ENCODE measurements at regions not wholly inside any gene's neighbourhood (a gene's known extent, or its start where the extent isn't known, plus 50 kb on each side); places are given as distances from the start of the nearest gene placed in this dataset.

DNA sequence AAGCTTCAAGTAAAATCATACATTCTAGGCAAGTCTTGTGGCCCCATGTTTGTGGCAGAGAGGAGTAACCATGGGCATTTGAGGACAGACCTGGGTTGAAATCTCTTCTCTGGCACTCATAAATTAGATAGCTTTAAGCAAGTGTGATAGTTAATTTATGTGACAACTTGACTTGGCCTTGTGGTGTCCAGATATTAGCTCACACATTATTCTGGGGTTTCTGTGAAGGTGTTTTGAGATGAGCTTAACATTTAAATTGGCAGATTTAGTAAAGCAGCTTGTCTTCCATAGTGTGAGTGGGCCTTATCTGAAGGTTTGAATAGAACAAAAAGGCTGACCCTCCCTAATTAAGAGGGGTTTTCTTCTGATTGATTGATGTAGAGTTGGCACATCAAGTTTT, 161.4 kb upstream of the SPRY2 start:
- no peak overlapping the region for H3K23ac ChIP-seq (ENCODE audit: low read depth, low read length)
- H4K5ac ChIP-seq (ENCODE audit: low read depth, low read length) = no peak overlapping the region
- H3K18ac ChIP-seq (ENCODE audit: low read depth, low read length) = no peak overlapping the region
- no peak overlapping the region for H2BK20ac ChIP-seq (ENCODE audit: low read depth, low read length)
- no peak overlapping the region for H3K4ac ChIP-seq (ENCODE audit: low read depth, low read length)
- no peak overlapping the region for H2AK9ac ChIP-seq (replicated peaks; ENCODE audit: low read depth, low read length, poor library complexity)
- no peaks in the 10 kb centered on the region for H3K27me3 ChIP-seq (ENCODE audit: control insufficient read depth, insufficient read depth, low read length)
- no peaks in the 10 kb centered on the region for H3K79me1 ChIP-seq (ENCODE audit: low read depth in 1 of 2, low read length in 2 of 2)
- in situ Hi-C loops (cut with MboI; ENCODE audit: low sequenced_read_pairs) (no loop called here), intact Hi-C loops (cut with micrococcal nuclease) (no loop called here), dilution Hi-C loops (cut with HindIII; ENCODE audit: low sequenced_read_pairs, unreplicated experiment) (no loop called here)
- POLR2A ChIA-PET (ENCODE audit: unreplicated experiment) = no interaction called here
- no peak overlapping the region for H3K56ac ChIP-seq (ENCODE audit: extremely low read depth, insufficient read depth, low read length)
- no peaks in the 10 kb centered on the region for H3K4me1 ChIP-seq (ENCODE audit: control insufficient read depth, insufficient read depth, low read length)
- H2BK5ac ChIP-seq (ENCODE audit: low read depth, low read length, poor library complexity, severe bottlenecking) = no peak overlapping the region
- H2AFZ ChIP-seq (replicated peaks; ENCODE audit: low read length, poor library complexity) = no peak overlapping the region
- H3K36me3 ChIP-seq (ENCODE audit: control insufficient read depth, insufficient read depth, low read length) = no peaks in the 10 kb centered on the region
- no peaks in the 10 kb centered on the region for H4K20me1 ChIP-seq (ENCODE audit: insufficient read depth, low read length)
- H4K8ac ChIP-seq (ENCODE audit: low read depth in 2 of 2, low read length in 2 of 2) = no peak overlapping the region
- no peaks in the 10 kb centered on the region for H3K9me1 ChIP-seq (ENCODE audit: insufficient read depth, low read length)
- no peak overlapping the region for H2AK5ac ChIP-seq (ENCODE audit: low read depth, low read length)
- H3K14ac ChIP-seq (replicated peaks; ENCODE audit: low read depth, low read length) = no peak overlapping the region
- H2BK120ac ChIP-seq (ENCODE audit: low read depth, low read length) = no peak overlapping the region
- DNase-seq = no peak
- no peak overlapping the region for H2BK15ac ChIP-seq (ENCODE audit: low read depth, low read length)
- TF ChIP-seq, protein P1, sequence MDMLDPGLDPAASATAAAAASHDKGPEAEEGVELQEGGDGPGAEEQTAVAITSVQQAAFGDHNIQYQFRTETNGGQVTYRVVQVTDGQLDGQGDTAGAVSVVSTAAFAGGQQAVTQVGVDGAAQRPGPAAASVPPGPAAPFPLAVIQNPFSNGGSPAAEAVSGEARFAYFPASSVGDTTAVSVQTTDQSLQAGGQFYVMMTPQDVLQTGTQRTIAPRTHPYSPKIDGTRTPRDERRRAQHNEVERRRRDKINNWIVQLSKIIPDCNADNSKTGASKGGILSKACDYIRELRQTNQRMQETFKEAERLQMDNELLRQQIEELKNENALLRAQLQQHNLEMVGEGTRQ (IDR thresholded peaks at IDR 0.05; ENCODE audit: low read depth, low read length) = no peak
- no peak for TF ChIP-seq RAD21 (IDR thresholded peaks at IDR 0.05; ENCODE audit: low read length)
- TF ChIP-seq RCOR1 (IDR thresholded peaks at IDR 0.05; ENCODE audit: insufficient replicate concordance, low read length) = no peak
- TF ChIP-seq CEBPB (IDR thresholded peaks at IDR 0.05; ENCODE audit: low read depth, low read length) = no peak
- no peak for TF ChIP-seq RFX5 (IDR thresholded peaks at IDR 0.05; ENCODE audit: low read depth, low read length)
- no peak for TF ChIP-seq FOS (IDR thresholded peaks at IDR 0.05; ENCODE audit: low read depth, low read length)
- no peak for TF ChIP-seq MAFK (IDR thresholded peaks at IDR 0.05; ENCODE audit: low read depth, low read length)
- TF ChIP-seq CHD1 (IDR thresholded peaks at IDR 0.05; ENCODE audit: low read depth, low read length) = no peak
- no peak overlapping the region for H3K9ac ChIP-seq (ENCODE audit: low read depth, low read length)
- H3K9me3 ChIP-seq (ENCODE audit: control insufficient read depth, insufficient read depth, low read length) = 0 out of 2 replicates have a peak, but pooled peaks cover 2% of the 10 kb centered on the region
- BruUV-seq (replicated peaks) = no TSS peak
- no peak for ATAC-seq (ENCODE audit: low read depth)
- no peak overlapping the region for H3K4me3 ChIP-seq (ENCODE audit: insufficient read depth, low read depth, low read length)
- no peak overlapping the region for H3K27ac ChIP-seq (ENCODE audit: insufficient read depth, low read length)
- H4K91ac ChIP-seq (ENCODE audit: insufficient read depth, low read depth, low read length) = no peak overlapping the region
- no peak overlapping the region for H3K4me2 ChIP-seq (ENCODE audit: low read depth, low read length)
- CTCF ChIA-PET = no interaction called here

Data from IMR-90 (cell line).